ENCODE measurements at regions not wholly inside any gene's neighbourhood (a gene's known extent, or its start where the extent isn't known, plus 50 kb on each side); places are given as distances from the start of the nearest gene placed in this dataset.
"Not testable (repeated sequence)": the region's sequence is repeated elsewhere in the genome, so short reads cannot be mapped to it uniquely, and the experiment has no call there.

GRCh38 chr13:100764937-100765336 lies 90.3 kb upstream of the TMTC4 start:
- Histone ChIP-seq H3K9me2 (ENCODE audit: insufficient read depth, low read length) (no peaks in the 10 kb centered on the region), H3K9me3 (ENCODE audit: low read length) (no peaks in the 10 kb centered on the region), H3K4me3 (ENCODE audit: low read depth, low read length, poor library complexity, severe bottlenecking) (no peak overlapping the region), H3K36me3 (ENCODE audit: insufficient read depth, low read length) (no peaks in the 10 kb centered on the region), H3K79me2 (ENCODE audit: insufficient read depth, low read depth, low read length) (no peaks in the 10 kb centered on the region), H3K4me2 (ENCODE audit: low read length) (no peak overlapping the region), H3K4me1 (ENCODE audit: insufficient read depth, low read length, poor library complexity, severe bottlenecking) (no peaks in the 10 kb centered on the region), H2AFZ (ENCODE audit: low read length) (no peak overlapping the region), H4K20me1 (ENCODE audit: insufficient read depth, low read length) (no peaks in the 10 kb centered on the region), H3K27ac (ENCODE audit: low read depth, low read length, poor library complexity, severe bottlenecking) (no peak overlapping the region)
- ChIA-PET CTCF (ENCODE audit: unreplicated experiment) (no interaction called here), POLR2A (interaction anchor here (0.5 to 0.7 kb wide), 2 partner anchors 50 to 1190 kb away, joined by 4 read pairs; no protein-coding TSS in a partner anchor)
- no peak for DNase-seq (ENCODE audit: low spot score)
- TF ChIP-seq EZH2phosphoT487 (IDR thresholded peaks at IDR 0.05; ENCODE audit: borderline replicate concordance, low read depth, low read length) (no peak), CTCF (conservative IDR thresholded peaks at IDR 0.05; ENCODE audit: low read length) (no peak)
- BruUV-seq (replicated peaks), result no TSS peak
- intact Hi-C loops (cut with micrococcal nuclease; ENCODE audit: unreplicated experiment), result no loop called here

- CTCF ChIA-PET (ENCODE audit: unreplicated experiment), result not testable (repeated sequence)
These were observed 87.5 kb upstream of the TMTC4 start for GRCh38 chr13:100762126-100762525.

GRCh38 chr13:100755891-100756290 lies 81.3 kb upstream of the TMTC4 start:
- H3K36me3 ChIP-seq (ENCODE audit: insufficient read depth, low read length), result no peaks in the 10 kb centered on the region
- no TSS peak for BruUV-seq (replicated peaks)
- H3K4me1 ChIP-seq (ENCODE audit: insufficient read depth, low read length, poor library complexity, severe bottlenecking), result no peaks in the 10 kb centered on the region
- H3K9me3 ChIP-seq (ENCODE audit: low read length), result no peaks in the 10 kb centered on the region
- no peaks in the 10 kb centered on the region for H3K9me2 ChIP-seq (ENCODE audit: insufficient read depth, low read length)
- no peak overlapping the region for H2AFZ ChIP-seq (ENCODE audit: low read length)
- ChIA-PET CTCF (ENCODE audit: unreplicated experiment) (no interaction called here), POLR2A (no interaction called here)
- no peak for DNase-seq (ENCODE audit: low spot score)
- intact Hi-C loops (cut with micrococcal nuclease; ENCODE audit: unreplicated experiment), result no loop called here
- H3K4me2 ChIP-seq (ENCODE audit: low read length), result no peak overlapping the region
- H3K4me3 ChIP-seq (ENCODE audit: low read depth, low read length, poor library complexity, severe bottlenecking), result no peak overlapping the region
- H3K27ac ChIP-seq (ENCODE audit: low read depth, low read length, poor library complexity, severe bottlenecking), result no peak overlapping the region
- H4K20me1 ChIP-seq (ENCODE audit: insufficient read depth, low read length), result no peaks in the 10 kb centered on the region
- TF ChIP-seq EZH2phosphoT487 (IDR thresholded peaks at IDR 0.05; ENCODE audit: borderline replicate concordance, low read depth, low read length) (no peak), CTCF (conservative IDR thresholded peaks at IDR 0.05; ENCODE audit: low read length) (no peak)
- no peaks in the 10 kb centered on the region for H3K79me2 ChIP-seq (ENCODE audit: insufficient read depth, low read depth, low read length)

More at GRCh38 chr13:100762126-100762525, 87.5 kb upstream of the TMTC4 start:
- DNase-seq (ENCODE audit: low spot score); H3K4me2 ChIP-seq (ENCODE audit: low read length); H2AFZ ChIP-seq (ENCODE audit: low read length); H4K20me1 ChIP-seq (ENCODE audit: insufficient read depth, low read length); intact Hi-C loops (cut with micrococcal nuclease; ENCODE audit: unreplicated experiment); H3K9me3 ChIP-seq (ENCODE audit: low read length); H3K4me3 ChIP-seq (ENCODE audit: low read depth, low read length, poor library complexity, severe bottlenecking); H3K4me1 ChIP-seq (ENCODE audit: insufficient read depth, low read length, poor library complexity, severe bottlenecking); H3K79me2 ChIP-seq (ENCODE audit: insufficient read depth, low read depth, low read length); H3K36me3 ChIP-seq (ENCODE audit: insufficient read depth, low read length); H3K27ac ChIP-seq (ENCODE audit: low read depth, low read length, poor library complexity, severe bottlenecking); BruUV-seq (replicated peaks); H3K9me2 ChIP-seq (ENCODE audit: insufficient read depth, low read length); POLR2A ChIA-PET: not testable (repeated sequence)

Data from OCI-LY7 (cell line).